Dermis microvascular lymphatic vessel endothelial cell (primary cell): ENCODE measurements at regions not wholly inside any gene's neighbourhood (a gene's known extent, or its start where the extent isn't known, plus 50 kb on each side); places are given as distances from the start of the nearest gene placed in this dataset.
"Not testable (repeated sequence)": the region's sequence is repeated elsewhere in the genome, so short reads cannot be mapped to it uniquely, and the experiment has no call there.

Experiments
- DNase-seq, 2 donors: peaks; one replicate each; pipeline versions ENCODE4 v3.0.0 to v3.0.0-alpha.2; 2010; ENCODE audit warnings: low read depth in 2 of 2

GRCh38 chrX:96183391-96183790 is 501.3 kb upstream of the DIAPH2 start:
- no peak for DNase-seq

- DNase-seq, result peak in 1 of 2 donors; percentile 6
These were observed 500.8 kb upstream of the DIAPH2 start for GRCh38 chrX:96183843-96184242.

- no peak for DNase-seq
These were observed 479.7 kb upstream of the DIAPH2 start for GRCh38 chrX:96204928-96205327.

- DNase-seq, result no peak
These were observed 472.7 kb upstream of the DIAPH2 start for GRCh38 chrX:96211953-96212352.

- not testable (repeated sequence) for DNase-seq
These were observed 470.0 kb upstream of the DIAPH2 start for GRCh38 chrX:96214681-96215080.

- no peak for DNase-seq
These were observed 460.4 kb upstream of the DIAPH2 start for GRCh38 chrX:96224279-96224678.

- no peak for DNase-seq
These were observed 439.7 kb upstream of the DIAPH2 start for GRCh38 chrX:96244955-96245354.

GRCh38 chrX:96246436-96246835 is 438.2 kb upstream of the DIAPH2 start:
- no peak for DNase-seq
